ENCODE measurements at regions not wholly inside any gene's neighbourhood (a gene's known extent, or its start where the extent isn't known, plus 50 kb on each side); places are given as distances from the start of the nearest gene placed in this dataset.
"Not testable (repeated sequence)": the region's sequence is repeated elsewhere in the genome, so short reads cannot be mapped to it uniquely, and the experiment has no call there.

GRCh38 chr18:42552559-42552958 is 562.9 kb downstream of the RIT2 start:
- not testable (repeated sequence) for TF ChIP-seq CTCF (conservative IDR thresholded peaks at IDR 0.05; ENCODE audit: low read length); EZH2phosphoT487 (IDR thresholded peaks at IDR 0.05; ENCODE audit: borderline replicate concordance)
